ENCODE measurements at regions not wholly inside any gene's neighbourhood (a gene's known extent, or its start where the extent isn't known, plus 50 kb on each side); places are given as distances from the start of the nearest gene placed in this dataset.

DNA sequence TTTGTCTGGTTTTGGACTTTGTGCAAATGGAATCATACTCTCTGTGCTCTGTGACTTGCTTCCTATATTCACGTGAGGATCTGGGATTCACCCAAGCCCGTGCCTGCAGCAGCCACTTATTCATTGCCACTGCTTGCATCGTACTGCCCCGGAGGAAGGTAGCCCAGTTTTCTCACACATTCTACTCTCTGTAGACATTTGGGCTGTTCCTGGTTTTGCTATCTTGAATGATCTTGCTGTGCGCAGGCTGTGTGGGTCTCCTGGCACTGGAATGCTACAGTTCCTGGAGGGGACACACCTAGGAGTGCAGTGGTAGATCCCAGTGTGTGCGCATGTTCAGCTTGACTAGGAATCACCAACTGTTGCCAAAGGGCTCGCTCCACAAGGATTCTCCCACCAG, 99.2 kb upstream of the BOD1 start:
- TF ChIP-seq TCF12 (IDR thresholded peaks at IDR 0.05; ENCODE audit: low read depth): no peak
- TF ChIP-seq NFIC (IDR thresholded peaks at IDR 0.05): no peak
- TF ChIP-seq, protein P1, sequence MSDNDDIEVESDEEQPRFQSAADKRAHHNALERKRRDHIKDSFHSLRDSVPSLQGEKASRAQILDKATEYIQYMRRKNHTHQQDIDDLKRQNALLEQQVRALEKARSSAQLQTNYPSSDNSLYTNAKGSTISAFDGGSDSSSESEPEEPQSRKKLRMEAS (IDR thresholded peaks at IDR 0.05): no peak
- no peak for TF ChIP-seq YY1 (IDR thresholded peaks at IDR 0.05; ENCODE audit: low read depth)
- TF ChIP-seq, protein P2, sequence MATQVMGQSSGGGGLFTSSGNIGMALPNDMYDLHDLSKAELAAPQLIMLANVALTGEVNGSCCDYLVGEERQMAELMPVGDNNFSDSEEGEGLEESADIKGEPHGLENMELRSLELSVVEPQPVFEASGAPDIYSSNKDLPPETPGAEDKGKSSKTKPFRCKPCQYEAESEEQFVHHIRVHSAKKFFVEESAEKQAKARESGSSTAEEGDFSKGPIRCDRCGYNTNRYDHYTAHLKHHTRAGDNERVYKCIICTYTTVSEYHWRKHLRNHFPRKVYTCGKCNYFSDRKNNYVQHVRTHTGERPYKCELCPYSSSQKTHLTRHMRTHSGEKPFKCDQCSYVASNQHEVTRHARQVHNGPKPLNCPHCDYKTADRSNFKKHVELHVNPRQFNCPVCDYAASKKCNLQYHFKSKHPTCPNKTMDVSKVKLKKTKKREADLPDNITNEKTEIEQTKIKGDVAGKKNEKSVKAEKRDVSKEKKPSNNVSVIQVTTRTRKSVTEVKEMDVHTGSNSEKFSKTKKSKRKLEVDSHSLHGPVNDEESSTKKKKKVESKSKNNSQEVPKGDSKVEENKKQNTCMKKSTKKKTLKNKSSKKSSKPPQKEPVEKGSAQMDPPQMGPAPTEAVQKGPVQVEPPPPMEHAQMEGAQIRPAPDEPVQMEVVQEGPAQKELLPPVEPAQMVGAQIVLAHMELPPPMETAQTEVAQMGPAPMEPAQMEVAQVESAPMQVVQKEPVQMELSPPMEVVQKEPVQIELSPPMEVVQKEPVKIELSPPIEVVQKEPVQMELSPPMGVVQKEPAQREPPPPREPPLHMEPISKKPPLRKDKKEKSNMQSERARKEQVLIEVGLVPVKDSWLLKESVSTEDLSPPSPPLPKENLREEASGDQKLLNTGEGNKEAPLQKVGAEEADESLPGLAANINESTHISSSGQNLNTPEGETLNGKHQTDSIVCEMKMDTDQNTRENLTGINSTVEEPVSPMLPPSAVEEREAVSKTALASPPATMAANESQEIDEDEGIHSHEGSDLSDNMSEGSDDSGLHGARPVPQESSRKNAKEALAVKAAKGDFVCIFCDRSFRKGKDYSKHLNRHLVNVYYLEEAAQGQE (IDR thresholded peaks at IDR 0.05; ENCODE audit: low read depth): no peak
- TF ChIP-seq CREB1 (IDR thresholded peaks at IDR 0.05; ENCODE audit: low read depth): no peak
- no peak for TF ChIP-seq EP300 (IDR thresholded peaks at IDR 0.05; ENCODE audit: borderline replicate concordance)
- TF ChIP-seq, protein P3, sequence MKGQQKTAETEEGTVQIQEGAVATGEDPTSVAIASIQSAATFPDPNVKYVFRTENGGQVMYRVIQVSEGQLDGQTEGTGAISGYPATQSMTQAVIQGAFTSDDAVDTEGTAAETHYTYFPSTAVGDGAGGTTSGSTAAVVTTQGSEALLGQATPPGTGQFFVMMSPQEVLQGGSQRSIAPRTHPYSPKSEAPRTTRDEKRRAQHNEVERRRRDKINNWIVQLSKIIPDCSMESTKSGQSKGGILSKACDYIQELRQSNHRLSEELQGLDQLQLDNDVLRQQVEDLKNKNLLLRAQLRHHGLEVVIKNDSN (IDR thresholded peaks at IDR 0.05): no peak
- no peak for TF ChIP-seq CEBPB (IDR thresholded peaks at IDR 0.05)
- TF ChIP-seq TAF1 (IDR thresholded peaks at IDR 0.05; ENCODE audit: low read depth): no peak
- TF ChIP-seq RAD21 (IDR thresholded peaks at IDR 0.05; ENCODE audit: low read depth): no peak
- TF ChIP-seq ZBTB7A (IDR thresholded peaks at IDR 0.05; ENCODE audit: low read depth): no peak
- no peak for TF ChIP-seq EGR1 (IDR thresholded peaks at IDR 0.05)
- no peak for TF ChIP-seq TEAD4 (IDR thresholded peaks at IDR 0.05)
